ENCODE measurements at regions not wholly inside any gene's neighbourhood (a gene's known extent, or its start where the extent isn't known, plus 50 kb on each side); places are given as distances from the start of the nearest gene placed in this dataset.

- H4K5ac ChIP-seq (ENCODE audit: low read length): no peak overlapping the region
- no peak overlapping the region for H4K8ac ChIP-seq (ENCODE audit: low read depth, low read length)
- H3K23ac ChIP-seq (ENCODE audit: low read length): no peak overlapping the region
- no peak for DNase-seq
- H3K4me1 ChIP-seq (ENCODE audit: control insufficient read depth, low read depth, low read length): peaks cover 2% of the 10 kb centered on the region
- no peak overlapping the region for H3K9ac ChIP-seq (ENCODE audit: low read length)
- no peak overlapping the region for H2AK5ac ChIP-seq (ENCODE audit: low read length)
- no peaks in the 10 kb centered on the region for H3K27me3 ChIP-seq (ENCODE audit: insufficient read depth, low read length, poor library complexity)
- no peak overlapping the region for H3K56ac ChIP-seq (ENCODE audit: low read length)
- H3K4ac ChIP-seq (ENCODE audit: low read depth, low read length): no peak overlapping the region
- H2BK15ac ChIP-seq (replicated peaks; ENCODE audit: low read depth): no peak overlapping the region
- no peak overlapping the region for H3K18ac ChIP-seq (ENCODE audit: low read length)
- no peaks in the 10 kb centered on the region for H3K79me2 ChIP-seq (ENCODE audit: control insufficient read depth, insufficient read depth, low read length)
- H2BK5ac ChIP-seq (ENCODE audit: low read length): no peak overlapping the region
- WGBS (ENCODE audit: extremely low coverage, insufficient coverage, low lambda C conversion rate): no CpG with 5 or more reads among the region's 2 CpGs
- no peak overlapping the region for H3K4me2 ChIP-seq (ENCODE audit: low read length)
- H3K27ac ChIP-seq (ENCODE audit: low read depth, low read length): no peak overlapping the region
- H2BK120ac ChIP-seq (ENCODE audit: low read depth, low read length): no peak overlapping the region
- no peak overlapping the region for H3K4me3 ChIP-seq (ENCODE audit: low read length)
- H3K36me3 ChIP-seq (ENCODE audit: control insufficient read depth, insufficient read depth, low read length): no peaks in the 10 kb centered on the region
- H3K79me1 ChIP-seq (ENCODE audit: low read length): no peaks in the 10 kb centered on the region
Observed at GRCh38 chr1:216851073-216851472, 127.8 kb upstream of the ESRRG start.

GRCh38 chr1:216849146-216849545 is 125.9 kb upstream of the ESRRG start:
- WGBS (ENCODE audit: extremely low coverage, insufficient coverage, low lambda C conversion rate): no CpG with 5 or more reads among the region's 4 CpGs
- H3K79me1 ChIP-seq (ENCODE audit: low read length): no peaks in the 10 kb centered on the region
- H3K27me3 ChIP-seq (ENCODE audit: insufficient read depth, low read length, poor library complexity): no peaks in the 10 kb centered on the region
- no peak overlapping the region for H3K18ac ChIP-seq (ENCODE audit: low read length)
- H3K27ac ChIP-seq (ENCODE audit: low read depth, low read length): no peak overlapping the region
- H2BK5ac ChIP-seq (ENCODE audit: low read length): no peak overlapping the region
- no peak overlapping the region for H3K4ac ChIP-seq (ENCODE audit: low read depth, low read length)
- no peak overlapping the region for H4K8ac ChIP-seq (ENCODE audit: low read depth, low read length)
- no peak overlapping the region for H3K4me3 ChIP-seq (ENCODE audit: low read length)
- no peak overlapping the region for H3K4me2 ChIP-seq (ENCODE audit: low read length)
- H3K56ac ChIP-seq (ENCODE audit: low read length): no peak overlapping the region
- H2BK120ac ChIP-seq (ENCODE audit: low read depth, low read length): no peak overlapping the region
- no peak overlapping the region for H3K9ac ChIP-seq (ENCODE audit: low read length)
- H3K4me1 ChIP-seq (ENCODE audit: control insufficient read depth, low read depth, low read length): peaks cover 2% of the 10 kb centered on the region
- no peak overlapping the region for H3K23ac ChIP-seq (ENCODE audit: low read length)
- H3K79me2 ChIP-seq (ENCODE audit: control insufficient read depth, insufficient read depth, low read length): no peaks in the 10 kb centered on the region
- no peak overlapping the region for H2AK5ac ChIP-seq (ENCODE audit: low read length)
- peak; percentile 70 for DNase-seq
- H2BK15ac ChIP-seq (replicated peaks; ENCODE audit: low read depth): no peak overlapping the region
- H3K36me3 ChIP-seq (ENCODE audit: control insufficient read depth, insufficient read depth, low read length): no peaks in the 10 kb centered on the region
- H4K5ac ChIP-seq (ENCODE audit: low read length): no peak overlapping the region

- no peaks in the 10 kb centered on the region for H3K79me2 ChIP-seq (ENCODE audit: control insufficient read depth, insufficient read depth, low read length)
- H3K56ac ChIP-seq (ENCODE audit: low read length): no peak overlapping the region
- H4K5ac ChIP-seq (ENCODE audit: low read length): no peak overlapping the region
- no peak for DNase-seq
- no peak overlapping the region for H3K9ac ChIP-seq (ENCODE audit: low read length)
- H3K27me3 ChIP-seq (ENCODE audit: insufficient read depth, low read length, poor library complexity): no peaks in the 10 kb centered on the region
- H3K4me3 ChIP-seq (ENCODE audit: low read length): no peak overlapping the region
- H2BK120ac ChIP-seq (ENCODE audit: low read depth, low read length): no peak overlapping the region
- no peak overlapping the region for H4K8ac ChIP-seq (ENCODE audit: low read depth, low read length)
- H2BK5ac ChIP-seq (ENCODE audit: low read length): no peak overlapping the region
- H3K18ac ChIP-seq (ENCODE audit: low read length): no peak overlapping the region
- no peaks in the 10 kb centered on the region for H3K36me3 ChIP-seq (ENCODE audit: control insufficient read depth, insufficient read depth, low read length)
- no peak overlapping the region for H2BK15ac ChIP-seq (replicated peaks; ENCODE audit: low read depth)
- H3K23ac ChIP-seq (ENCODE audit: low read length): no peak overlapping the region
- H3K4ac ChIP-seq (ENCODE audit: low read depth, low read length): peak overlapping the region; percentile 10
- H3K4me2 ChIP-seq (ENCODE audit: low read length): no peak overlapping the region
- H2AK5ac ChIP-seq (ENCODE audit: low read length): no peak overlapping the region
- peaks cover 2% of the 10 kb centered on the region for H3K4me1 ChIP-seq (ENCODE audit: control insufficient read depth, low read depth, low read length)
- no CpG with 5 or more reads among the region's 6 CpGs for WGBS (ENCODE audit: extremely low coverage, insufficient coverage, low lambda C conversion rate)
- no peak overlapping the region for H3K27ac ChIP-seq (ENCODE audit: low read depth, low read length)
- H3K79me1 ChIP-seq (ENCODE audit: low read length): no peaks in the 10 kb centered on the region
Observed at GRCh38 chr1:216847397-216848036, 124.3 kb upstream of the ESRRG start.

GRCh38 chr1:216846339-216846738 is 123.1 kb upstream of the ESRRG start:
- Histone ChIP-seq H3K23ac (ENCODE audit: low read length) (no peak overlapping the region), H3K18ac (ENCODE audit: low read length) (no peak overlapping the region), H3K36me3 (ENCODE audit: control insufficient read depth, insufficient read depth, low read length) (no peaks in the 10 kb centered on the region), H3K27ac (ENCODE audit: low read depth, low read length) (no peak overlapping the region), H3K79me2 (ENCODE audit: control insufficient read depth, insufficient read depth, low read length) (no peaks in the 10 kb centered on the region), H4K8ac (ENCODE audit: low read depth, low read length) (no peak overlapping the region), H2AK5ac (ENCODE audit: low read length) (no peak overlapping the region), H3K56ac (ENCODE audit: low read length) (no peak overlapping the region), H3K4me3 (ENCODE audit: low read length) (no peak overlapping the region), H3K27me3 (ENCODE audit: insufficient read depth, low read length, poor library complexity) (no peaks in the 10 kb centered on the region), H2BK5ac (ENCODE audit: low read length) (no peak overlapping the region), H3K4ac (ENCODE audit: low read depth, low read length) (no peak overlapping the region), H2BK120ac (ENCODE audit: low read depth, low read length) (no peak overlapping the region), H3K79me1 (ENCODE audit: low read length) (no peaks in the 10 kb centered on the region), H3K4me2 (ENCODE audit: low read length) (no peak overlapping the region), H3K4me1 (ENCODE audit: control insufficient read depth, low read depth, low read length) (peaks cover 2% of the 10 kb centered on the region), H3K9ac (ENCODE audit: low read length) (no peak overlapping the region), H4K5ac (ENCODE audit: low read length) (no peak overlapping the region), H2BK15ac (replicated peaks; ENCODE audit: low read depth) (no peak overlapping the region)
- no CpG with 5 or more reads among the region's 4 CpGs for WGBS (ENCODE audit: extremely low coverage, insufficient coverage, low lambda C conversion rate)
- no peak for DNase-seq

- no peak overlapping the region for H2BK15ac ChIP-seq (replicated peaks; ENCODE audit: low read depth)
- no peaks in the 10 kb centered on the region for H3K79me1 ChIP-seq (ENCODE audit: low read length)
- no peak overlapping the region for H3K18ac ChIP-seq (ENCODE audit: low read length)
- no peak overlapping the region for H2AK5ac ChIP-seq (ENCODE audit: low read length)
- no peak overlapping the region for H3K23ac ChIP-seq (ENCODE audit: low read length)
- H3K9ac ChIP-seq (ENCODE audit: low read length): no peak overlapping the region
- no peaks in the 10 kb centered on the region for H3K36me3 ChIP-seq (ENCODE audit: control insufficient read depth, insufficient read depth, low read length)
- H3K4me2 ChIP-seq (ENCODE audit: low read length): no peak overlapping the region
- no peak overlapping the region for H4K8ac ChIP-seq (ENCODE audit: low read depth, low read length)
- no peak overlapping the region for H2BK5ac ChIP-seq (ENCODE audit: low read length)
- no peak overlapping the region for H2BK120ac ChIP-seq (ENCODE audit: low read depth, low read length)
- no peaks in the 10 kb centered on the region for H3K79me2 ChIP-seq (ENCODE audit: control insufficient read depth, insufficient read depth, low read length)
- no peak for DNase-seq
- no peak overlapping the region for H3K4me3 ChIP-seq (ENCODE audit: low read length)
- H3K4me1 ChIP-seq (ENCODE audit: control insufficient read depth, low read depth, low read length): peaks cover under 1% of the 10 kb centered on the region
- no peaks in the 10 kb centered on the region for H3K27me3 ChIP-seq (ENCODE audit: insufficient read depth, low read length, poor library complexity)
- H4K5ac ChIP-seq (ENCODE audit: low read length): no peak overlapping the region
- no peak overlapping the region for H3K4ac ChIP-seq (ENCODE audit: low read depth, low read length)
- H3K56ac ChIP-seq (ENCODE audit: low read length): no peak overlapping the region
- no peak overlapping the region for H3K27ac ChIP-seq (ENCODE audit: low read depth, low read length)
- no CpG with 5 or more reads among the region's 5 CpGs for WGBS (ENCODE audit: extremely low coverage, insufficient coverage, low lambda C conversion rate)
Observed at GRCh38 chr1:216843409-216843808, 120.2 kb upstream of the ESRRG start.

- Histone ChIP-seq H3K23ac (ENCODE audit: low read length) (no peak overlapping the region), H3K79me1 (ENCODE audit: low read length) (no peaks in the 10 kb centered on the region), H3K4me2 (ENCODE audit: low read length) (no peak overlapping the region), H3K27me3 (ENCODE audit: insufficient read depth, low read length, poor library complexity) (no peaks in the 10 kb centered on the region), H4K8ac (ENCODE audit: low read depth, low read length) (no peak overlapping the region), H3K36me3 (ENCODE audit: control insufficient read depth, insufficient read depth, low read length) (no peaks in the 10 kb centered on the region), H2BK120ac (ENCODE audit: low read depth, low read length) (no peak overlapping the region), H3K27ac (ENCODE audit: low read depth, low read length) (no peak overlapping the region), H3K18ac (ENCODE audit: low read length) (no peak overlapping the region), H3K4ac (ENCODE audit: low read depth, low read length) (no peak overlapping the region), H4K5ac (ENCODE audit: low read length) (no peak overlapping the region), H2BK5ac (ENCODE audit: low read length) (no peak overlapping the region), H2AK5ac (ENCODE audit: low read length) (no peak overlapping the region), H3K9ac (ENCODE audit: low read length) (no peak overlapping the region), H3K56ac (ENCODE audit: low read length) (no peak overlapping the region), H3K4me1 (ENCODE audit: control insufficient read depth, low read depth, low read length) (no peaks in the 10 kb centered on the region), H2BK15ac (replicated peaks; ENCODE audit: low read depth) (no peak overlapping the region), H3K79me2 (ENCODE audit: control insufficient read depth, insufficient read depth, low read length) (no peaks in the 10 kb centered on the region), H3K4me3 (ENCODE audit: low read length) (no peak overlapping the region)
- no CpG with 5 or more reads among the region's 3 CpGs for WGBS (ENCODE audit: extremely low coverage, insufficient coverage, low lambda C conversion rate)
- DNase-seq: no peak
Observed at GRCh38 chr1:216841165-216841564, 117.9 kb upstream of the ESRRG start.

Measured in mesendoderm (in vitro differentiated cells).